HepG2 (cell line): ENCODE measurements at regions not wholly inside any gene's neighbourhood (a gene's known extent, or its start where the extent isn't known, plus 50 kb on each side); places are given as distances from the start of the nearest gene placed in this dataset.

Experiments used
- ARNT ChIP-seq: fragments of 450-650 bp; IDR thresholded peaks from 2 replicates; pipeline ENCODE4 v1.6.1; 2017
- FOXK1 ChIP-seq: sonication (generic); formaldehyde crosslinking; IDR thresholded peaks from 2 replicates; pipeline ENCODE4 v1.4.0; 2020; ENCODE audit warnings: low read depth, missing genetic modification reagents, borderline replicate concordance
- HNRNPLL ChIP-seq: fragments of 200-400 bp; formaldehyde crosslinking; IDR thresholded peaks from 2 replicates; pipeline ENCODE4 v1.6.1; 2017; ENCODE audit warnings: mild to moderate bottlenecking, low read depth, low read length; ENCODE audit not compliant: poor library complexity, severe bottlenecking
- MAFG ChIP-seq: sonication (generic); formaldehyde crosslinking; IDR thresholded peaks from 2 replicates; pipeline ENCODE4 v1.5.1; 2020; ENCODE audit warnings: mild to moderate bottlenecking, missing genetic modification reagents
- TGIF2 ChIP-seq: IDR thresholded peaks from 2 replicates; pipeline ENCODE4 v1.6.1; 2016; ENCODE audit warnings: control low read depth, missing compliant biosample characterization
- ZNF605 ChIP-seq: sonication (generic); formaldehyde crosslinking; IDR thresholded peaks from 2 replicates; pipeline ENCODE4 v1.8.0; 2022; ENCODE audit warnings: mild to moderate bottlenecking, missing genetic modification reagents
- ZNF766 ChIP-seq: sonication (generic); formaldehyde crosslinking; IDR thresholded peaks from 2 replicates; pipeline ENCODE4 v1.5.0; 2020; ENCODE audit warnings: missing genetic modification reagents, borderline replicate concordance
- TF ChIP-seq, protein P1 (sequence below): sonication (generic); formaldehyde crosslinking; IDR thresholded peaks from 2 replicates; pipeline ENCODE4 v1.5.1; 2020; ENCODE audit warnings: mild to moderate bottlenecking, missing genetic modification reagents, borderline replicate concordance
- TF ChIP-seq, protein P2 (sequence below): sonication (generic); formaldehyde crosslinking; IDR thresholded peaks from 2 replicates; pipeline ENCODE4 v1.8.1; 2022; ENCODE audit warnings: mild to moderate bottlenecking, missing genetic modification reagents
- TF ChIP-seq, protein P3 (sequence below): sonication (generic); formaldehyde crosslinking; IDR thresholded peaks from 2 replicates; pipeline ENCODE4 v1.5.0; 2020; ENCODE audit warnings: mild to moderate bottlenecking, low read depth, missing genetic modification reagents, borderline replicate concordance
- TF ChIP-seq, protein P4 (sequence below): sonication (generic); formaldehyde crosslinking; IDR thresholded peaks from 2 replicates; pipeline ENCODE4 v1.4.0; 2020; ENCODE audit warnings: mild to moderate bottlenecking, missing genetic modification reagents

DNA sequence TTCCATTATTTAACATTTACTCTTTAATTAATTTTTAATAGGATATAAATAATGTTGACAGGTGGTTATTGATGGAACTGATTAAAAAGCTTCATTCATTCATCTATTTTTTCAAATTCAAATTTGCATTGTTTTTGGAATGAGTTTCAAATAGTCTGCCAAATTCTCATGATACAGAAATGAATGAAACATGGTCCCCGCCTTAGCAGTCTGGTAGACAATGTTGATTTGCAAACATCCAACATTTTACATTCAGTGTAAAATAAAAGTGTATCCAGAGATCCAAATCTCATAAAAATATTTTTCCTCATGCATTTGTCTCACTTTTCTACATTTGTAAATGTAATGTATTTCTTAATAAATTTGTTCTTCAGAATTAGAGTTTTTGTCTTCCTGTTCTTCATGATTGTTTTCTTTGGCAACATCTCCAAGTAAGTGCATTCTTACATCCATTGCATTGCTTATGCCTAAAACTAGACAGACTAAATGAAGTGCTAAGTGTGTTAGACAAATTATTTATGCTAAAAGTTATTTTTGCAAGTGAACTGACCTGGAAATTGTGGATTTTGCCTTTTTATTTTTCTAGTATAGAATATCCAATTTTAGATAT is 142.3 kb downstream of the PCDH18 start (continued):
- TF ChIP-seq, protein P1, sequence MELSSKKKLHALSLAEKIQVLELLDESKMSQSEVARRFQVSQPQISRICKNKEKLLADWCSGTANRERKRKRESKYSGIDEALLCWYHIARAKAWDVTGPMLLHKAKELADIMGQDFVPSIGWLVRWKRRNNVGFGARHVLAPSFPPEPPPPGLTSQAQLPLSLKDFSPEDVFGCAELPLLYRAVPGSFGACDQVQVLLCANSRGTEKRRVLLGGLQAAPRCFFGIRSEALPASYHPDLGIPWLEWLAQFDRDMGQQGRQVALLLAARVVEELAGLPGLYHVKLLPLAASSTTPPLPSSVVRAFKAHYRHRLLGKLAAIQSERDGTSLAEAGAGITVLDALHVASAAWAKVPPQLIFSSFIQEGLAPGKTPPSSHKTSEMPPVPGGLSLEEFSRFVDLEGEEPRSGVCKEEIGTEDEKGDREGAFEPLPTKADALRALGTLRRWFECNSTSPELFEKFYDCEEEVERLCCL (CRISPR knock-in tag) = no peak
- TF ChIP-seq ARNT = no peak
- no peak for TF ChIP-seq ZNF766 (CRISPR knock-in tag)
- no peak for TF ChIP-seq ZNF605 (CRISPR knock-in tag)
- no peak for TF ChIP-seq TGIF2 (CRISPR knock-in tag)
- TF ChIP-seq MAFG (CRISPR knock-in tag) = no peak
- no peak for TF ChIP-seq FOXK1 (CRISPR knock-in tag)
- TF ChIP-seq, protein P2, sequence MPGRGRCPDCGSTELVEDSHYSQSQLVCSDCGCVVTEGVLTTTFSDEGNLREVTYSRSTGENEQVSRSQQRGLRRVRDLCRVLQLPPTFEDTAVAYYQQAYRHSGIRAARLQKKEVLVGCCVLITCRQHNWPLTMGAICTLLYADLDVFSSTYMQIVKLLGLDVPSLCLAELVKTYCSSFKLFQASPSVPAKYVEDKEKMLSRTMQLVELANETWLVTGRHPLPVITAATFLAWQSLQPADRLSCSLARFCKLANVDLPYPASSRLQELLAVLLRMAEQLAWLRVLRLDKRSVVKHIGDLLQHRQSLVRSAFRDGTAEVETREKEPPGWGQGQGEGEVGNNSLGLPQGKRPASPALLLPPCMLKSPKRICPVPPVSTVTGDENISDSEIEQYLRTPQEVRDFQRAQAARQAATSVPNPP (CRISPR knock-in tag) = no peak
- TF ChIP-seq, protein P3, sequence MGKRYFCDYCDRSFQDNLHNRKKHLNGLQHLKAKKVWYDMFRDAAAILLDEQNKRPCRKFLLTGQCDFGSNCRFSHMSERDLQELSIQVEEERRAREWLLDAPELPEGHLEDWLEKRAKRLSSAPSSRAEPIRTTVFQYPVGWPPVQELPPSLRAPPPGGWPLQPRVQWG = no peak
- no peak for TF ChIP-seq HNRNPLL
- TF ChIP-seq, protein P4, sequence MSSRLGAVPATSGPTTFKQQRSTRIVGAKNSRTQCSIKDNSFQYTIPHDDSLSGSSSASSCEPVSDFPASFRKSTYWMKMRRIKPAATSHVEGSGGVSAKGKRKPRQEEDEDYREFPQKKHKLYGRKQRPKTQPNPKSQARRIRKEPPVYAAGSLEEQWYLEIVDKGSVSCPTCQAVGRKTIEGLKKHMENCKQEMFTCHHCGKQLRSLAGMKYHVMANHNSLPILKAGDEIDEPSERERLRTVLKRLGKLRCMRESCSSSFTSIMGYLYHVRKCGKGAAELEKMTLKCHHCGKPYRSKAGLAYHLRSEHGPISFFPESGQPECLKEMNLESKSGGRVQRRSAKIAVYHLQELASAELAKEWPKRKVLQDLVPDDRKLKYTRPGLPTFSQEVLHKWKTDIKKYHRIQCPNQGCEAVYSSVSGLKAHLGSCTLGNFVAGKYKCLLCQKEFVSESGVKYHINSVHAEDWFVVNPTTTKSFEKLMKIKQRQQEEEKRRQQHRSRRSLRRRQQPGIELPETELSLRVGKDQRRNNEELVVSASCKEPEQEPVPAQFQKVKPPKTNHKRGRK (CRISPR knock-in tag) = no peak
